Suprapubic skin (tissue), 4 donors: ENCODE measurements at regions not wholly inside any gene's neighbourhood (a gene's known extent, or its start where the extent isn't known, plus 50 kb on each side); places are given as distances from the start of the nearest gene placed in this dataset.

Source experiments
- CTCF ChIP-seq, 2 donors: fragments of 200-600 bp in 1 of 2; fragments of 450-650 bp in 1 of 2; sonication (generic) in 1 of 2; IDR thresholded peaks; one replicate each; pipeline ENCODE4 v1.5.1; 2016 to 2019; ENCODE audit warnings: antibody characterized with exemption in 2 of 2, mild to moderate bottlenecking in 1 of 2, moderate library complexity in 1 of 2
- EP300 ChIP-seq: sonication (generic); formaldehyde crosslinking; IDR thresholded peaks from one replicate; pipeline ENCODE4 v1.6.1; 2017; ENCODE audit warnings: antibody characterized with exemption
- POLR2A ChIP-seq, 2 donors: fragments of 450-650 bp; IDR thresholded peaks; one replicate each; pipeline ENCODE4 v1.6.1; 2017; ENCODE audit warnings: antibody characterized with exemption in 2 of 2, mild to moderate bottlenecking in 2 of 2, moderate library complexity in 2 of 2
- POLR2AphosphoS5 ChIP-seq, 3 donors: sonication (generic); formaldehyde crosslinking; IDR thresholded peaks; one replicate each; pipeline ENCODE4 v1.6.1; 2017; ENCODE audit warnings: antibody characterized with exemption in 3 of 3

GRCh38 chr20:40900666-40901215 is 127.9 kb upstream of the TOP1 start:
- TF ChIP-seq CTCF (IDR thresholded peaks at IDR 0.05) (no peak), POLR2A (IDR thresholded peaks at IDR 0.05) (no peak), EP300 (no peak), POLR2AphosphoS5 (IDR thresholded peaks at IDR 0.05) (no peak)
